ENCODE measurements at regions not wholly inside any gene's neighbourhood (a gene's known extent, or its start where the extent isn't known, plus 50 kb on each side); places are given as distances from the start of the nearest gene placed in this dataset.

GRCh38 chr21:39029086-39029755 is 154.0 kb downstream of the PSMG1 start:
- TF ChIP-seq CTCF (IDR thresholded peaks at IDR 0.05) (no peak), ZFX (IDR thresholded peaks at IDR 0.05; ENCODE audit: borderline replicate concordance) (no peak)

All from 22Rv1 (cell line).